GM23338 (cell line): ENCODE measurements at regions not wholly inside any gene's neighbourhood (a gene's known extent, or its start where the extent isn't known, plus 50 kb on each side); places are given as distances from the start of the nearest gene placed in this dataset.

Experiments
- ATAC-seq: fragments of 200-7000 bp; cut with Tn5 transposase; 3 replicates; pipeline ENCODE4 v1.9.1; 2020
- DNase-seq: peaks from one replicate; pipeline ENCODE4 v3.0.0-alpha.2; 2015; ENCODE audit warnings: low spot score
- H2AFZ ChIP-seq: fragments of 200-600 bp; sonication (generic); 2 replicates; pipeline ENCODE4 v1.8.0; 2016; ENCODE audit warnings: antibody characterized with exemption, mild to moderate bottlenecking, moderate library complexity
- H3F3A ChIP-seq: fragments of 200-600 bp; sonication (generic); replicated peaks from 2 replicates; pipeline ENCODE4 v1.8.0; 2017; ENCODE audit warnings: antibody characterized with exemption, mixed run types, low read depth
- H3K27ac ChIP-seq: fragments of 200-600 bp; sonication (generic); 2 replicates; pipeline ENCODE4 v1.6.1; 2016; ENCODE audit warnings: low read depth
- H3K27me3 ChIP-seq: fragments of 200-600 bp; sonication (generic); 2 replicates; pipeline ENCODE4 v1.8.0; 2016; ENCODE audit warnings: mild to moderate bottlenecking, mixed run types, moderate library complexity; ENCODE audit not compliant: insufficient read depth
- H3K36me3 ChIP-seq: fragments of 200-600 bp; sonication (generic); 2 replicates; pipeline ENCODE4 v1.8.0; 2016; ENCODE audit warnings: mild to moderate bottlenecking; ENCODE audit not compliant: insufficient read depth
- H3K4me1 ChIP-seq: fragments of 200-600 bp; sonication (generic); 2 replicates; pipeline ENCODE4 v1.8.0; 2016; ENCODE audit warnings: mild to moderate bottlenecking, moderate library complexity; ENCODE audit not compliant: insufficient read depth
- H3K4me2 ChIP-seq: fragments of 200-600 bp; sonication (generic); 2 replicates; pipeline ENCODE4 v1.7.1; 2017; ENCODE audit warnings: mixed run types
- H3K4me3 ChIP-seq: fragments of 200-600 bp; sonication (generic); 2 replicates; pipeline ENCODE4 v1.6.1; 2016; ENCODE audit warnings: mixed run types
- H3K79me2 ChIP-seq: fragments of 200-600 bp; sonication (generic); replicated peaks from 2 replicates; pipeline ENCODE4 v1.8.0; 2017; ENCODE audit warnings: mild to moderate bottlenecking; ENCODE audit not compliant: insufficient read depth
- H3K9me2 ChIP-seq: fragments of 200-600 bp; sonication (generic); 2 replicates; pipeline ENCODE4 v1.8.0; 2017; ENCODE audit not compliant: insufficient read depth
- H4K20me1 ChIP-seq: fragments of 200-600 bp; sonication (generic); replicated peaks from 2 replicates; pipeline ENCODE4 v1.8.0; 2017; ENCODE audit warnings: mild to moderate bottlenecking; ENCODE audit not compliant: insufficient read depth
- H3K27ac Mint-ChIP-seq: 2 replicates; pipeline ENCODE4 v1.8.0; 2020; ENCODE audit warnings: inconsistent platforms, mild to moderate bottlenecking, moderate library complexity, mixed read lengths
- H3K27me3 Mint-ChIP-seq: 3 replicates; pipeline ENCODE4 v1.8.0; 2022; ENCODE audit warnings: low read depth, mild to moderate bottlenecking, moderate library complexity, mixed read lengths, inconsistent platforms; ENCODE audit not compliant: insufficient read depth, poor library complexity
- H3K36me3 Mint-ChIP-seq: 3 replicates; pipeline ENCODE4 v1.8.0; 2021; ENCODE audit warnings: low read depth, mild to moderate bottlenecking, inconsistent platforms, moderate library complexity, mixed read lengths
- H3K4me1 Mint-ChIP-seq: 3 replicates; pipeline ENCODE4 v1.8.0; 2020; ENCODE audit warnings: mild to moderate bottlenecking, inconsistent platforms, mixed read lengths
- H3K4me3 Mint-ChIP-seq: 3 replicates; pipeline ENCODE4 v1.8.0; 2021; ENCODE audit warnings: moderate library complexity, mild to moderate bottlenecking, inconsistent platforms, mixed read lengths
- H3K9me3 Mint-ChIP-seq: 3 replicates; pipeline ENCODE4 v1.8.0; 2020; ENCODE audit warnings: moderate library complexity, mild to moderate bottlenecking, inconsistent platforms, mixed read lengths
- CREB1 ChIP-seq: fragments of 250-450 bp; sonication (Bioruptor Pico); IDR thresholded peaks from 2 replicates; pipeline ENCODE4 v1.5.0; 2020; ENCODE audit warnings: low read depth, mild to moderate bottlenecking, moderate library complexity
- CTCF ChIP-seq, 2 experiments: fragments of 200-600 bp in 1 of 2; sonication (generic) in 1 of 2; conservative IDR thresholded peaks; 2 replicates each; pipeline versions ENCODE4 v1.5.1 to v1.6.1; 2016 to 2017; ENCODE audit warnings: antibody characterized with exemption in 2 of 2, low read depth in 2 of 2, mild to moderate bottlenecking in 2 of 2, moderate library complexity in 1 of 2
- ETS1 ChIP-seq: IDR thresholded peaks from 2 replicates; pipeline ENCODE4 v1.6.1; 2016; ENCODE audit warnings: antibody characterized with exemption
- EZH2 ChIP-seq: fragments of 200-600 bp; sonication (generic); IDR thresholded peaks from one replicate; pipeline ENCODE4 v1.8.0; 2017; ENCODE audit warnings: antibody characterized with exemption, mild to moderate bottlenecking, low read depth; ENCODE audit not compliant: unreplicated experiment
- EZH2phosphoT487 ChIP-seq: fragments of 200-600 bp; sonication (generic); IDR thresholded peaks from one replicate; pipeline ENCODE4 v1.8.1; 2018; ENCODE audit warnings: antibody characterized with exemption; ENCODE audit not compliant: unreplicated experiment
- JUNB ChIP-seq: IDR thresholded peaks from one replicate; pipeline ENCODE4 v1.6.1; 2016; ENCODE audit warnings: antibody characterized with exemption; ENCODE audit not compliant: unreplicated experiment
- NANOG ChIP-seq: IDR thresholded peaks from 2 replicates; pipeline ENCODE4 v1.6.1; 2016; ENCODE audit warnings: antibody characterized with exemption, borderline replicate concordance
- POLR2AphosphoS5 ChIP-seq: IDR thresholded peaks from 2 replicates; pipeline ENCODE4 v1.6.1; 2016; ENCODE audit warnings: antibody characterized with exemption, low read depth
- REST ChIP-seq: IDR thresholded peaks from one replicate; pipeline ENCODE4 v1.6.1; 2018; ENCODE audit warnings: antibody characterized with exemption; ENCODE audit not compliant: unreplicated experiment
- STAT1 ChIP-seq: IDR thresholded peaks from one replicate; pipeline ENCODE4 v1.6.1; 2016; ENCODE audit warnings: antibody characterized with exemption; ENCODE audit not compliant: unreplicated experiment
- ZNF114 ChIP-seq: fragments of 250-450 bp; sonication (Bioruptor Pico); IDR thresholded peaks from 2 replicates; pipeline ENCODE4 v1.5.0; 2020; ENCODE audit warnings: mild to moderate bottlenecking, moderate library complexity
- ZNF331 ChIP-seq: fragments of 250-450 bp; sonication (Bioruptor Pico); IDR thresholded peaks from 2 replicates; pipeline ENCODE4 v1.5.0; 2020; ENCODE audit warnings: low read depth, mild to moderate bottlenecking, moderate library complexity

- no peaks in the 10 kb centered on the region for H3F3A ChIP-seq
- Mint-ChIP-seq H3K27ac (no peak overlapping the region), H3K4me3 (no peak overlapping the region), H3K27me3 (no peaks in the 10 kb centered on the region), H3K9me3 (peaks cover 3% of the 10 kb centered on the region; the same call in 1 of the 3 replicates), H3K36me3 (no peaks in the 10 kb centered on the region), H3K4me1 (peaks cover 2% of the 10 kb centered on the region; the same call in 1 of the 3 replicates)
- no peak for DNase-seq
- no peak overlapping the region for H3K4me2 ChIP-seq
- H3K27ac ChIP-seq, result no peak overlapping the region
- H3K27me3 ChIP-seq, result no peaks in the 10 kb centered on the region
- H3K9me2 ChIP-seq, result no peaks in the 10 kb centered on the region; the same call in 1 of the 2 replicates
- ATAC-seq, result no peak
- no peaks in the 10 kb centered on the region for H3K36me3 ChIP-seq
- H3K4me3 ChIP-seq, result no peak overlapping the region
- H4K20me1 ChIP-seq, result no peaks in the 10 kb centered on the region
- H2AFZ ChIP-seq, result no peak overlapping the region
- TF ChIP-seq NANOG, result no peak
- TF ChIP-seq CREB1 (CRISPR knock-in tag), result no peak
- TF ChIP-seq ZNF114 (CRISPR knock-in tag), result no peak
- no peak for TF ChIP-seq REST
- TF ChIP-seq EZH2, result no peak
- no peak for TF ChIP-seq CTCF (conservative IDR thresholded peaks at IDR 0.05; ENCODE audit: low read depth in 2 of 2)
- no peak for TF ChIP-seq ETS1
- no peak for TF ChIP-seq JUNB
- no peak for TF ChIP-seq EZH2phosphoT487
- H3K4me1 ChIP-seq, result no peaks in the 10 kb centered on the region
- H3K79me2 ChIP-seq, result no peaks in the 10 kb centered on the region
These were observed 289.1 kb upstream of the ITGA1 start for GRCh38 chr5:52498607-52499006.

GRCh38 chr5:52502460-52502999 is 285.2 kb upstream of the ITGA1 start:
- no peak overlapping the region for H2AFZ ChIP-seq
- Mint-ChIP-seq H3K4me1 (peaks cover 13% of the 10 kb centered on the region), H3K27me3 (peaks cover under 1% of the 10 kb centered on the region), H3K9me3 (no peaks in the 10 kb centered on the region), H3K36me3 (no peaks in the 10 kb centered on the region), H3K27ac (0 out of 2 replicates have a peak overlapping the region, but pooled peaks have one; percentile 61), H3K4me3 (no peak overlapping the region)
- H3K27ac ChIP-seq, result no peak overlapping the region
- DNase-seq (no peak), ATAC-seq (no peak)
- H3K27me3 ChIP-seq, result no peaks in the 10 kb centered on the region
- H3K4me1 ChIP-seq, result peaks cover 10% of the 10 kb centered on the region
- no peaks in the 10 kb centered on the region for H4K20me1 ChIP-seq
- no peaks in the 10 kb centered on the region for H3F3A ChIP-seq
- no peaks in the 10 kb centered on the region for H3K79me2 ChIP-seq
- H3K4me3 ChIP-seq, result no peak overlapping the region
- TF ChIP-seq CREB1 (CRISPR knock-in tag) (no peak), POLR2AphosphoS5 (no peak), STAT1 (no peak), ZNF331 (no peak), EZH2 (no peak)
- no peaks in the 10 kb centered on the region for H3K9me2 ChIP-seq
- H3K36me3 ChIP-seq, result no peaks in the 10 kb centered on the region
- no peak overlapping the region for H3K4me2 ChIP-seq
